ENCODE measurements at regions not wholly inside any gene's neighbourhood (a gene's known extent, or its start where the extent isn't known, plus 50 kb on each side); places are given as distances from the start of the nearest gene placed in this dataset.

GRCh38 chr14:40371011-40371410, 938.8 kb upstream of the FBXO33 start:
- H3K36me3 ChIP-seq (ENCODE audit: control insufficient read depth in 4 of 4, insufficient read depth in 3 of 4, low read depth in 1 of 4, low read length in 3 of 4): no peaks in the 10 kb centered on the region
- TF ChIP-seq, protein P1, sequence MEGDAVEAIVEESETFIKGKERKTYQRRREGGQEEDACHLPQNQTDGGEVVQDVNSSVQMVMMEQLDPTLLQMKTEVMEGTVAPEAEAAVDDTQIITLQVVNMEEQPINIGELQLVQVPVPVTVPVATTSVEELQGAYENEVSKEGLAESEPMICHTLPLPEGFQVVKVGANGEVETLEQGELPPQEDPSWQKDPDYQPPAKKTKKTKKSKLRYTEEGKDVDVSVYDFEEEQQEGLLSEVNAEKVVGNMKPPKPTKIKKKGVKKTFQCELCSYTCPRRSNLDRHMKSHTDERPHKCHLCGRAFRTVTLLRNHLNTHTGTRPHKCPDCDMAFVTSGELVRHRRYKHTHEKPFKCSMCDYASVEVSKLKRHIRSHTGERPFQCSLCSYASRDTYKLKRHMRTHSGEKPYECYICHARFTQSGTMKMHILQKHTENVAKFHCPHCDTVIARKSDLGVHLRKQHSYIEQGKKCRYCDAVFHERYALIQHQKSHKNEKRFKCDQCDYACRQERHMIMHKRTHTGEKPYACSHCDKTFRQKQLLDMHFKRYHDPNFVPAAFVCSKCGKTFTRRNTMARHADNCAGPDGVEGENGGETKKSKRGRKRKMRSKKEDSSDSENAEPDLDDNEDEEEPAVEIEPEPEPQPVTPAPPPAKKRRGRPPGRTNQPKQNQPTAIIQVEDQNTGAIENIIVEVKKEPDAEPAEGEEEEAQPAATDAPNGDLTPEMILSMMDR (IDR thresholded peaks at IDR 0.05; ENCODE audit: low read depth, low read length, missing input control): no peak
- no peak for TF ChIP-seq GABPA (IDR thresholded peaks at IDR 0.05 in 1 of 2, conservative IDR thresholded peaks at IDR 0.05 in 1 of 2)
- no peak for TF ChIP-seq MAX (IDR thresholded peaks at IDR 0.05)
- TF ChIP-seq ZBTB33 (IDR thresholded peaks at IDR 0.05): no peak
- TF ChIP-seq HNF4G (IDR thresholded peaks at IDR 0.05): no peak
- 49% methylated on average over 2 of the region's 2 CpGs for WGBS

GRCh38 chr14:40368314-40368713, 936.1 kb upstream of the FBXO33 start:
- TF ChIP-seq MAX (IDR thresholded peaks at IDR 0.05) (no peak), TAF1 (conservative IDR thresholded peaks at IDR 0.05) (no peak), RXRA (IDR thresholded peaks at IDR 0.05) (no peak), FOXA1 (IDR thresholded peaks at IDR 0.05) (peak; percentile 34), FOXA2 (IDR thresholded peaks at IDR 0.05) (peak; percentile 75)
- TF ChIP-seq, protein P2, sequence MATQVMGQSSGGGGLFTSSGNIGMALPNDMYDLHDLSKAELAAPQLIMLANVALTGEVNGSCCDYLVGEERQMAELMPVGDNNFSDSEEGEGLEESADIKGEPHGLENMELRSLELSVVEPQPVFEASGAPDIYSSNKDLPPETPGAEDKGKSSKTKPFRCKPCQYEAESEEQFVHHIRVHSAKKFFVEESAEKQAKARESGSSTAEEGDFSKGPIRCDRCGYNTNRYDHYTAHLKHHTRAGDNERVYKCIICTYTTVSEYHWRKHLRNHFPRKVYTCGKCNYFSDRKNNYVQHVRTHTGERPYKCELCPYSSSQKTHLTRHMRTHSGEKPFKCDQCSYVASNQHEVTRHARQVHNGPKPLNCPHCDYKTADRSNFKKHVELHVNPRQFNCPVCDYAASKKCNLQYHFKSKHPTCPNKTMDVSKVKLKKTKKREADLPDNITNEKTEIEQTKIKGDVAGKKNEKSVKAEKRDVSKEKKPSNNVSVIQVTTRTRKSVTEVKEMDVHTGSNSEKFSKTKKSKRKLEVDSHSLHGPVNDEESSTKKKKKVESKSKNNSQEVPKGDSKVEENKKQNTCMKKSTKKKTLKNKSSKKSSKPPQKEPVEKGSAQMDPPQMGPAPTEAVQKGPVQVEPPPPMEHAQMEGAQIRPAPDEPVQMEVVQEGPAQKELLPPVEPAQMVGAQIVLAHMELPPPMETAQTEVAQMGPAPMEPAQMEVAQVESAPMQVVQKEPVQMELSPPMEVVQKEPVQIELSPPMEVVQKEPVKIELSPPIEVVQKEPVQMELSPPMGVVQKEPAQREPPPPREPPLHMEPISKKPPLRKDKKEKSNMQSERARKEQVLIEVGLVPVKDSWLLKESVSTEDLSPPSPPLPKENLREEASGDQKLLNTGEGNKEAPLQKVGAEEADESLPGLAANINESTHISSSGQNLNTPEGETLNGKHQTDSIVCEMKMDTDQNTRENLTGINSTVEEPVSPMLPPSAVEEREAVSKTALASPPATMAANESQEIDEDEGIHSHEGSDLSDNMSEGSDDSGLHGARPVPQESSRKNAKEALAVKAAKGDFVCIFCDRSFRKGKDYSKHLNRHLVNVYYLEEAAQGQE (IDR thresholded peaks at IDR 0.05): no peak
- Histone ChIP-seq H3K4me1 (ENCODE audit: control insufficient read depth in 4 of 4, insufficient read depth in 4 of 4, low read length in 3 of 4) (peaks cover 0 to 3% (median 0%) of the 10 kb centered on the region in 4 donors), H3K27ac (ENCODE audit: low read depth in 1 of 2, low read length in 2 of 2) (no peak overlapping the region), H3K9me3 (ENCODE audit: control insufficient read depth in 4 of 4, low read length in 3 of 4) (no peaks in the 10 kb centered on the region), H3K36me3 (ENCODE audit: control insufficient read depth in 4 of 4, insufficient read depth in 3 of 4, low read depth in 1 of 4, low read length in 3 of 4) (no peaks in the 10 kb centered on the region), H3K4me3 (ENCODE audit: low read depth in 1 of 3, low read length in 3 of 3) (no peak overlapping the region), H3K27me3 (ENCODE audit: control insufficient read depth in 4 of 4, insufficient read depth in 4 of 4, low read length in 3 of 4) (no peaks in the 10 kb centered on the region), H3K9ac (ENCODE audit: low read depth in 1 of 2, low read length in 2 of 2) (no peak overlapping the region)
- no peak for DNase-seq (ENCODE audit: low spot score)
- 25% methylated on average over 2 of the region's 2 CpGs for WGBS

More at GRCh38 chr14:40371011-40371410, 938.8 kb upstream of the FBXO33 start:
- H3K27ac ChIP-seq (ENCODE audit: low read depth in 1 of 2, low read length in 2 of 2): no peak overlapping the region
- no peaks in the 10 kb centered on the region for H3K9me3 ChIP-seq (ENCODE audit: control insufficient read depth in 4 of 4, low read length in 3 of 4)
- H3K4me3 ChIP-seq (ENCODE audit: low read depth in 1 of 3, low read length in 3 of 3): no peak overlapping the region
- no peak for DNase-seq (ENCODE audit: low spot score)
- no peaks in the 10 kb centered on the region for H3K27me3 ChIP-seq (ENCODE audit: control insufficient read depth in 4 of 4, insufficient read depth in 4 of 4, low read length in 3 of 4)
- peaks cover 0 to 3% (median 0%) of the 10 kb centered on the region in 4 donors for H3K4me1 ChIP-seq (ENCODE audit: control insufficient read depth in 4 of 4, insufficient read depth in 4 of 4, low read length in 3 of 4)
- no peak overlapping the region for H3K9ac ChIP-seq (ENCODE audit: low read depth in 1 of 2, low read length in 2 of 2)
